Suprapubic skin (tissue), 4 donors: ENCODE measurements at regions not wholly inside any gene's neighbourhood (a gene's known extent, or its start where the extent isn't known, plus 50 kb on each side); places are given as distances from the start of the nearest gene placed in this dataset.

Experiments used
- DNase-seq, 2 donors: peaks; one replicate each; pipeline ENCODE4 v3.0.0-alpha.2; 2019; ENCODE audit warnings: low spot score in 2 of 2
- H3K27ac ChIP-seq: fragments of 200-600 bp; sonication (generic); one replicate; pipeline ENCODE4 v1.5.1; 2019
- H3K27me3 ChIP-seq: fragments of 200-600 bp; sonication (generic); one replicate; pipeline ENCODE4 v1.5.1; 2019
- H3K36me3 ChIP-seq: fragments of 200-600 bp; sonication (generic); one replicate; pipeline ENCODE4 v1.5.1; 2019
- H3K4me1 ChIP-seq: fragments of 200-600 bp; sonication (generic); one replicate; pipeline ENCODE4 v1.5.1; 2019
- H3K4me3 ChIP-seq: fragments of 200-600 bp; sonication (generic); one replicate; pipeline ENCODE4 v1.5.1; 2019; ENCODE audit warnings: mild to moderate bottlenecking
- H3K9me3 ChIP-seq: fragments of 200-600 bp; sonication (generic); one replicate; pipeline ENCODE4 v1.5.1; 2019
- CTCF ChIP-seq, 2 donors: fragments of 200-600 bp in 1 of 2; fragments of 450-650 bp in 1 of 2; sonication (generic) in 1 of 2; IDR thresholded peaks; one replicate each; pipeline ENCODE4 v1.5.1; 2016 to 2019; ENCODE audit warnings: antibody characterized with exemption in 2 of 2, mild to moderate bottlenecking in 1 of 2, moderate library complexity in 1 of 2
- EP300 ChIP-seq: sonication (generic); formaldehyde crosslinking; IDR thresholded peaks from one replicate; pipeline ENCODE4 v1.6.1; 2017; ENCODE audit warnings: antibody characterized with exemption
- POLR2A ChIP-seq, 2 donors: fragments of 450-650 bp; IDR thresholded peaks; one replicate each; pipeline ENCODE4 v1.6.1; 2017; ENCODE audit warnings: antibody characterized with exemption in 2 of 2, mild to moderate bottlenecking in 2 of 2, moderate library complexity in 2 of 2
- POLR2AphosphoS5 ChIP-seq, 3 donors: sonication (generic); formaldehyde crosslinking; IDR thresholded peaks; one replicate each; pipeline ENCODE4 v1.6.1; 2017; ENCODE audit warnings: antibody characterized with exemption in 3 of 3
- WGBS: methylation state at CpG from one replicate; pipeline ENCODE4 v1.1.5; 2018; 5-methylcytosine and 5-hydroxymethylcytosine counted together

DNA sequence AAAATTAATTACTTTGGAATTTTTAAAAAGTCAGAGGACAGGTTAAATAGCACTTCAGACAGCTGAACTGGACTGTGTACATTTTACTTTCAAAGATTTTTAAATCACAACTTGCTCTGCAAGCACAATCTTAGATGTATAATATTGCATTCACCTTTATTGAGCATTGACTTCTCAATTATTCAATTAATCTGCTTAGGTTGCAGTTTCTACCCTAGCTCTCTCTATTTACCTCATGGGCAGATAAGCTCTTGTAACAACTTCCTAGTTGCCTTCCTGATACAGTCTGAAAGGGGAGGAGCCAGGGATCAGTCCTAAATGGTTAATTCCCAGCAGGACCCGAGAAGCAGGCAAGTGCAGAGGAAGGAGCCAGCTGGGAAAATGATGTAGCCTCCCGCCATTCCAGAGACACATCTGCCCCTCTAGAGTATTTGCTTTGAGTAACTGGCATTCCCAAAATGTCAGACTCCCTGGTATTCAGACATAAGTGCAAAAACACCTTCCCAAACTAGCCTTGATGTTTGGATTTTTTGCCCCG is 302.8 kb downstream of the GALC start:
- Histone ChIP-seq H3K27ac (no peak overlapping the region), H3K4me3 (no peak overlapping the region), H3K36me3 (no peaks in the 10 kb centered on the region), H3K4me1 (no peaks in the 10 kb centered on the region), H3K9me3 (no peaks in the 10 kb centered on the region), H3K27me3 (no peaks in the 10 kb centered on the region)
- 13% methylated on average over 2 of the region's 3 CpGs for WGBS
- TF ChIP-seq EP300 = no peak
- no peak for TF ChIP-seq POLR2AphosphoS5 (IDR thresholded peaks at IDR 0.05)
- TF ChIP-seq CTCF (IDR thresholded peaks at IDR 0.05) = no peak
- TF ChIP-seq POLR2A (IDR thresholded peaks at IDR 0.05) = no peak
- DNase-seq = no peak

- TF ChIP-seq EP300 = no peak
- no peak for TF ChIP-seq CTCF (IDR thresholded peaks at IDR 0.05)
- no peak for TF ChIP-seq POLR2A (IDR thresholded peaks at IDR 0.05)
- no peak for TF ChIP-seq POLR2AphosphoS5 (IDR thresholded peaks at IDR 0.05)
- H3K4me1 ChIP-seq = no peaks in the 10 kb centered on the region
- H3K36me3 ChIP-seq = no peaks in the 10 kb centered on the region
- H3K27me3 ChIP-seq = no peaks in the 10 kb centered on the region
- H3K4me3 ChIP-seq = no peak overlapping the region
- H3K9me3 ChIP-seq = no peaks in the 10 kb centered on the region
- DNase-seq = no peak
- no peak overlapping the region for H3K27ac ChIP-seq
- 91% methylated on average over 3 of the region's 3 CpGs for WGBS
Measured at GRCh38 chr14:87688524-87688923, 304.5 kb downstream of the GALC start.

- Histone ChIP-seq H3K4me1 (no peaks in the 10 kb centered on the region), H3K9me3 (no peaks in the 10 kb centered on the region), H3K36me3 (no peaks in the 10 kb centered on the region), H3K27me3 (no peaks in the 10 kb centered on the region), H3K4me3 (no peak overlapping the region), H3K27ac (no peak overlapping the region)
- no peak for TF ChIP-seq EP300
- TF ChIP-seq POLR2AphosphoS5 (IDR thresholded peaks at IDR 0.05) = no peak
- TF ChIP-seq CTCF (IDR thresholded peaks at IDR 0.05) = no peak
- TF ChIP-seq POLR2A (IDR thresholded peaks at IDR 0.05) = no peak
- WGBS = 64% methylated on average over 7 of the region's 7 CpGs
- no peak for DNase-seq
Measured at GRCh38 chr14:87687420-87687819, 305.6 kb downstream of the GALC start.

GRCh38 chr14:87686746-87687145 is 306.2 kb downstream of the GALC start:
- no peak overlapping the region for H3K27ac ChIP-seq
- no peaks in the 10 kb centered on the region for H3K4me1 ChIP-seq
- DNase-seq = no peak
- no peaks in the 10 kb centered on the region for H3K9me3 ChIP-seq
- 91% methylated on average over 1 of the region's 1 CpG for WGBS
- TF ChIP-seq CTCF (IDR thresholded peaks at IDR 0.05) = no peak
- TF ChIP-seq POLR2AphosphoS5 (IDR thresholded peaks at IDR 0.05) = no peak
- no peak for TF ChIP-seq EP300
- no peak for TF ChIP-seq POLR2A (IDR thresholded peaks at IDR 0.05)
- H3K27me3 ChIP-seq = no peaks in the 10 kb centered on the region
- no peaks in the 10 kb centered on the region for H3K36me3 ChIP-seq
- H3K4me3 ChIP-seq = no peak overlapping the region

- Histone ChIP-seq H3K27ac (no peak overlapping the region), H3K9me3 (no peaks in the 10 kb centered on the region), H3K4me3 (no peak overlapping the region), H3K4me1 (no peaks in the 10 kb centered on the region), H3K36me3 (no peaks in the 10 kb centered on the region), H3K27me3 (no peaks in the 10 kb centered on the region)
- DNase-seq = no peak
- 30% methylated on average over 3 of the region's 3 CpGs for WGBS
- TF ChIP-seq EP300 (no peak), POLR2AphosphoS5 (IDR thresholded peaks at IDR 0.05) (no peak), CTCF (IDR thresholded peaks at IDR 0.05) (no peak), POLR2A (IDR thresholded peaks at IDR 0.05) (no peak)
Measured at GRCh38 chr14:87679866-87680265, 313.1 kb downstream of the GALC start.
